ENCODE measurements at regions not wholly inside any gene's neighbourhood (a gene's known extent, or its start where the extent isn't known, plus 50 kb on each side); places are given as distances from the start of the nearest gene placed in this dataset.

- TF ChIP-seq CTCF (IDR thresholded peaks at IDR 0.05; ENCODE audit: control insufficient read depth, extremely low read depth, insufficient read depth), result no peak
- DNase-seq (ENCODE audit: low read depth), result no peak
These were observed 410.7 kb upstream of the DSEL start for GRCh38 chr18:67926929-67927864.

GRCh38 chr18:67924656-67925055 is 408.1 kb upstream of the DSEL start:
- DNase-seq (ENCODE audit: low read depth), result no peak
- no peak for TF ChIP-seq CTCF (IDR thresholded peaks at IDR 0.05; ENCODE audit: control insufficient read depth, extremely low read depth, insufficient read depth)
- H3K4me3 ChIP-seq (ENCODE audit: low read depth, low read length), result no peak overlapping the region

More at GRCh38 chr18:67926929-67927864, 410.7 kb upstream of the DSEL start:
- H3K4me3 ChIP-seq (ENCODE audit: low read depth, low read length), result no peak overlapping the region

- DNase-seq (ENCODE audit: low read depth), result no peak
- TF ChIP-seq CTCF (IDR thresholded peaks at IDR 0.05; ENCODE audit: control insufficient read depth, extremely low read depth, insufficient read depth), result no peak
- no peak overlapping the region for H3K4me3 ChIP-seq (ENCODE audit: low read depth, low read length)
These were observed 402.8 kb upstream of the DSEL start for GRCh38 chr18:67919316-67919715.

GRCh38 chr18:67916097-67916496 is 399.6 kb upstream of the DSEL start:
- no peak overlapping the region for H3K4me3 ChIP-seq (ENCODE audit: low read depth, low read length)
- DNase-seq (ENCODE audit: low read depth), result no peak
- TF ChIP-seq CTCF (IDR thresholded peaks at IDR 0.05; ENCODE audit: control insufficient read depth, extremely low read depth, insufficient read depth), result no peak

GRCh38 chr18:67913040-67913439 is 396.5 kb upstream of the DSEL start:
- H3K4me3 ChIP-seq (ENCODE audit: low read depth, low read length), result no peak overlapping the region
- DNase-seq (ENCODE audit: low read depth), result no peak
- TF ChIP-seq CTCF (IDR thresholded peaks at IDR 0.05; ENCODE audit: control insufficient read depth, extremely low read depth, insufficient read depth), result no peak

GRCh38 chr18:67901573-67901972 is 385.1 kb upstream of the DSEL start:
- TF ChIP-seq CTCF (IDR thresholded peaks at IDR 0.05; ENCODE audit: control insufficient read depth, extremely low read depth, insufficient read depth), result no peak
- no peak overlapping the region for H3K4me3 ChIP-seq (ENCODE audit: low read depth, low read length)
- no peak for DNase-seq (ENCODE audit: low read depth)
